Progenitor cell of endocrine pancreas (in vitro differentiated cells): ENCODE measurements at regions not wholly inside any gene's neighbourhood (a gene's known extent, or its start where the extent isn't known, plus 50 kb on each side); places are given as distances from the start of the nearest gene placed in this dataset.
A peak's percentile ranks its signal among the peaks of the same experiment; 100 is the strongest.

Source experiments
- DNase-seq: peaks from one replicate; pipeline ENCODE4 v3.0.0; 2021; ENCODE audit warnings: low spot score; ENCODE audit not compliant: unreplicated experiment
- H3K27ac Mint-ChIP-seq: 2 replicates; pipeline ENCODE4 v1.8.0; 2021; ENCODE audit warnings: mild to moderate bottlenecking, moderate library complexity, mixed read lengths
- H3K27me3 Mint-ChIP-seq: 2 replicates; pipeline ENCODE4 v1.8.0; 2021; ENCODE audit warnings: mixed read lengths
- H3K36me3 Mint-ChIP-seq: 2 replicates; pipeline ENCODE4 v1.8.0; 2022; ENCODE audit warnings: mixed read lengths; ENCODE audit not compliant: insufficient read depth
- H3K4me1 Mint-ChIP-seq: 2 replicates; pipeline ENCODE4 v1.8.0; 2021; ENCODE audit warnings: low read depth, mixed read lengths
- H3K4me3 Mint-ChIP-seq: 2 replicates; pipeline ENCODE4 v1.8.0; 2021; ENCODE audit warnings: low read depth, mild to moderate bottlenecking, moderate library complexity, mixed read lengths
- H3K9me3 Mint-ChIP-seq: 2 replicates; pipeline ENCODE4 v1.8.0; 2021; ENCODE audit warnings: low read depth, mixed read lengths
- TF ChIP-seq, protein P1 (sequence below): fragments of 200-600 bp; sonication (generic); IDR thresholded peaks from one replicate; pipeline ENCODE4 v1.5.0; 2021; ENCODE audit warnings: antibody characterized with exemption, mild to moderate bottlenecking; ENCODE audit not compliant: unreplicated experiment

GRCh38 chr5:72558383-72558782, 51.2 kb upstream of the ZNF366 start:
- H3K36me3 Mint-ChIP-seq: no peaks in the 10 kb centered on the region
- H3K4me1 Mint-ChIP-seq: peaks cover 14% of the 10 kb centered on the region

GRCh38 chr5:72558046-72558336, 50.8 kb upstream of the ZNF366 start:
- Mint-ChIP-seq H3K27ac (no peak overlapping the region), H3K9me3 (no peaks in the 10 kb centered on the region), H3K36me3 (no peaks in the 10 kb centered on the region), H3K27me3 (peaks cover 7% of the 10 kb centered on the region), H3K4me3 (no peak overlapping the region), H3K4me1 (peaks cover 14% of the 10 kb centered on the region)
- DNase-seq: no peak
- TF ChIP-seq, protein P1, sequence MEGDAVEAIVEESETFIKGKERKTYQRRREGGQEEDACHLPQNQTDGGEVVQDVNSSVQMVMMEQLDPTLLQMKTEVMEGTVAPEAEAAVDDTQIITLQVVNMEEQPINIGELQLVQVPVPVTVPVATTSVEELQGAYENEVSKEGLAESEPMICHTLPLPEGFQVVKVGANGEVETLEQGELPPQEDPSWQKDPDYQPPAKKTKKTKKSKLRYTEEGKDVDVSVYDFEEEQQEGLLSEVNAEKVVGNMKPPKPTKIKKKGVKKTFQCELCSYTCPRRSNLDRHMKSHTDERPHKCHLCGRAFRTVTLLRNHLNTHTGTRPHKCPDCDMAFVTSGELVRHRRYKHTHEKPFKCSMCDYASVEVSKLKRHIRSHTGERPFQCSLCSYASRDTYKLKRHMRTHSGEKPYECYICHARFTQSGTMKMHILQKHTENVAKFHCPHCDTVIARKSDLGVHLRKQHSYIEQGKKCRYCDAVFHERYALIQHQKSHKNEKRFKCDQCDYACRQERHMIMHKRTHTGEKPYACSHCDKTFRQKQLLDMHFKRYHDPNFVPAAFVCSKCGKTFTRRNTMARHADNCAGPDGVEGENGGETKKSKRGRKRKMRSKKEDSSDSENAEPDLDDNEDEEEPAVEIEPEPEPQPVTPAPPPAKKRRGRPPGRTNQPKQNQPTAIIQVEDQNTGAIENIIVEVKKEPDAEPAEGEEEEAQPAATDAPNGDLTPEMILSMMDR: no peak

More at GRCh38 chr5:72558383-72558782, 51.2 kb upstream of the ZNF366 start:
- Mint-ChIP-seq H3K9me3 (no peaks in the 10 kb centered on the region), H3K27ac (no peak overlapping the region), H3K4me3 (no peak overlapping the region), H3K27me3 (peaks cover 7% of the 10 kb centered on the region)
- TF ChIP-seq, protein P1: no peak
- no peak for DNase-seq

DNA sequence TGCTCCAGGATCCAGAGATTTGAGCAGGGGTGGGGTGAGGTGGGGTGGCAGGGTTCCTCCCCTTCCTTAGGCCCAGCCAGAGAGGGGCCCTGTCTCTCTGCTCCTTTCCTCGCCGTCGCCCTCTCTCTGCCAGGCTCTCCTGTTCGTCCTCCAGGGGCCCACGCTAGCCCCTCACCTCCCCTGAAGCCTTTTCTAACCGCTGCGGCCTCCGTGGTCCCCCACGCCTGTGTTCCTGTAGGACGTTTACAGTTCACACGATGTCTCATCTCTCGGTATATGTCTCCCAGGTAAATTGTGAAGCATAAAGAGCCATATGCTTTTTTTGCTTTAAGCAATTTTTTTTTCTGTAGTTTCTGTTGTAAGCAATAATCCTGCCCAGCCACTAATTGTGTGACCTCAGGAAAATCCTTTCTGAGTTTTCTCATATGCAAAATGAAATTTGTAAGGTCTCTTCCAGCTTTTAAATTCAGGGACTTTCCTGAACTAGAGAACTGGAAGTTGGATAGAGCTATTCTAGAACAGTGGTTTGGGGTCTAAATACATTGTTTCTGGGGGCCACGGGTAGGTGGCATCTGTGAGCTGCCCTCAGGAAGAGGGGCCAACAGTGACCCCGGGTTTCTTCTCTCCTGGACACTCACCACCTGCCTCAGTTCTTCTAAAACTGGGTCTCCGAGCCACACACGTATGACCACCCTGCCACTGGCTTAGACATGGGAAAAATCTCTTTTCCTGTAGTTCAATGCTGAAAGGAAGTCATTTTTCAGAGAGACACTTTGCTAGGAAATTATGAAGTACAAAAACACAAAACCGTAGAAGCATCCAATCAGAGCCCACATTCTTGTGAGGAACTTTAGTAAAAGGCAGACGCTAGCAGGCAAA, 50.2 kb upstream of the ZNF366 start:
- TF ChIP-seq, protein P1: no peak
- peaks cover 14% of the 10 kb centered on the region for H3K4me1 Mint-ChIP-seq
- no peaks in the 10 kb centered on the region for H3K9me3 Mint-ChIP-seq
- H3K27ac Mint-ChIP-seq: peak overlapping the region; percentile 73
- no peak for DNase-seq
- no peaks in the 10 kb centered on the region for H3K36me3 Mint-ChIP-seq
- H3K4me3 Mint-ChIP-seq: peak overlapping the region; percentile 52
- peaks cover 8% of the 10 kb centered on the region for H3K27me3 Mint-ChIP-seq
